ENCODE measurements at regions not wholly inside any gene's neighbourhood (a gene's known extent, or its start where the extent isn't known, plus 50 kb on each side); places are given as distances from the start of the nearest gene placed in this dataset.

DNA sequence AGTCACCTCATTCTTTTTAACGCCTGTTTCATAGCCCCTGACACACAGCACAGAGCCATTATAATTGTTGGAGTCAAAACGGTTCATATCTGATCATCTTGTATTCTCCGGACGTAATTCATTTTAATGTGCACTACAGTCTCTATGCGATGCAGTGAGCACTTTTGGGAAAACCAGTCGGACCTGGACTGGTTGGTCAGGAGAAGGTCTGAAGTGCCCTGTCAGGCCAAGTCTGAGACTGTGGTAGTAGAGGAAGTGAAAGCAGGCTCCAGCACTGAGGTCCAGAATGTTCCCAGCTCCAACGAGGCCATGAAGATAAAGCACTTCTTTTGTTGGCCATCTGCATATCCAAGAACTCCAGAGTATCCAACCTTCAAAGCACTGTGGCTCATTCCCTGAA lies 117.1 kb upstream of the NCOR2 start:
- CTCF ChIA-PET, result no interaction called here
- H3K27me3 ChIP-seq (ENCODE audit: control insufficient read depth, insufficient read depth, low read length), result no peaks in the 10 kb centered on the region
- POLR2A ChIA-PET, result no interaction called here
- DNase-seq (ENCODE audit: low read depth, low spot score), result no peak
- H3K4me3 ChIP-seq (ENCODE audit: low read depth in 2 of 2, low read length in 2 of 2), result peak overlapping the region; percentile 20 to 51
- no TSS peak for BruUV-seq (replicated peaks)
- H3K36me3 ChIP-seq (ENCODE audit: control insufficient read depth, insufficient read depth, low read length), result no peaks in the 10 kb centered on the region
- no peaks in the 10 kb centered on the region for H3K9me3 ChIP-seq (ENCODE audit: control insufficient read depth, insufficient read depth, low read depth, low read length)
- peak overlapping the region; percentile 98 for H3K27ac ChIP-seq (ENCODE audit: low read length)
- in situ Hi-C loops (cut with HindIII; ENCODE audit: low pct_unique_long_range_greater_than_20kb, low sequenced_read_pairs) (no loop called here), intact Hi-C loops (cut with micrococcal nuclease; ENCODE audit: unreplicated experiment) (loop anchor here (5.0 to 10.0 kb wide), 4 partner anchors 38 to 300 kb away; partner anchors contain the start of gene NCOR2)
- H3K4me1 ChIP-seq (ENCODE audit: control insufficient read depth, insufficient read depth, low read length), result peaks cover 88% of the 10 kb centered on the region
- TF ChIP-seq TCF7L2 (IDR thresholded peaks at IDR 0.05; ENCODE audit: low read depth, low read length) (no peak), SIN3A (IDR thresholded peaks at IDR 0.05; ENCODE audit: borderline replicate concordance, insufficient read depth, low read depth, low read length) (no peak), POLR2AphosphoS5 (IDR thresholded peaks at IDR 0.05; ENCODE audit: low read depth, low read length) (no peak)
- TF ChIP-seq, protein P1, sequence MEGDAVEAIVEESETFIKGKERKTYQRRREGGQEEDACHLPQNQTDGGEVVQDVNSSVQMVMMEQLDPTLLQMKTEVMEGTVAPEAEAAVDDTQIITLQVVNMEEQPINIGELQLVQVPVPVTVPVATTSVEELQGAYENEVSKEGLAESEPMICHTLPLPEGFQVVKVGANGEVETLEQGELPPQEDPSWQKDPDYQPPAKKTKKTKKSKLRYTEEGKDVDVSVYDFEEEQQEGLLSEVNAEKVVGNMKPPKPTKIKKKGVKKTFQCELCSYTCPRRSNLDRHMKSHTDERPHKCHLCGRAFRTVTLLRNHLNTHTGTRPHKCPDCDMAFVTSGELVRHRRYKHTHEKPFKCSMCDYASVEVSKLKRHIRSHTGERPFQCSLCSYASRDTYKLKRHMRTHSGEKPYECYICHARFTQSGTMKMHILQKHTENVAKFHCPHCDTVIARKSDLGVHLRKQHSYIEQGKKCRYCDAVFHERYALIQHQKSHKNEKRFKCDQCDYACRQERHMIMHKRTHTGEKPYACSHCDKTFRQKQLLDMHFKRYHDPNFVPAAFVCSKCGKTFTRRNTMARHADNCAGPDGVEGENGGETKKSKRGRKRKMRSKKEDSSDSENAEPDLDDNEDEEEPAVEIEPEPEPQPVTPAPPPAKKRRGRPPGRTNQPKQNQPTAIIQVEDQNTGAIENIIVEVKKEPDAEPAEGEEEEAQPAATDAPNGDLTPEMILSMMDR (IDR thresholded peaks at IDR 0.05), result no peak
- TF ChIP-seq, protein P2, sequence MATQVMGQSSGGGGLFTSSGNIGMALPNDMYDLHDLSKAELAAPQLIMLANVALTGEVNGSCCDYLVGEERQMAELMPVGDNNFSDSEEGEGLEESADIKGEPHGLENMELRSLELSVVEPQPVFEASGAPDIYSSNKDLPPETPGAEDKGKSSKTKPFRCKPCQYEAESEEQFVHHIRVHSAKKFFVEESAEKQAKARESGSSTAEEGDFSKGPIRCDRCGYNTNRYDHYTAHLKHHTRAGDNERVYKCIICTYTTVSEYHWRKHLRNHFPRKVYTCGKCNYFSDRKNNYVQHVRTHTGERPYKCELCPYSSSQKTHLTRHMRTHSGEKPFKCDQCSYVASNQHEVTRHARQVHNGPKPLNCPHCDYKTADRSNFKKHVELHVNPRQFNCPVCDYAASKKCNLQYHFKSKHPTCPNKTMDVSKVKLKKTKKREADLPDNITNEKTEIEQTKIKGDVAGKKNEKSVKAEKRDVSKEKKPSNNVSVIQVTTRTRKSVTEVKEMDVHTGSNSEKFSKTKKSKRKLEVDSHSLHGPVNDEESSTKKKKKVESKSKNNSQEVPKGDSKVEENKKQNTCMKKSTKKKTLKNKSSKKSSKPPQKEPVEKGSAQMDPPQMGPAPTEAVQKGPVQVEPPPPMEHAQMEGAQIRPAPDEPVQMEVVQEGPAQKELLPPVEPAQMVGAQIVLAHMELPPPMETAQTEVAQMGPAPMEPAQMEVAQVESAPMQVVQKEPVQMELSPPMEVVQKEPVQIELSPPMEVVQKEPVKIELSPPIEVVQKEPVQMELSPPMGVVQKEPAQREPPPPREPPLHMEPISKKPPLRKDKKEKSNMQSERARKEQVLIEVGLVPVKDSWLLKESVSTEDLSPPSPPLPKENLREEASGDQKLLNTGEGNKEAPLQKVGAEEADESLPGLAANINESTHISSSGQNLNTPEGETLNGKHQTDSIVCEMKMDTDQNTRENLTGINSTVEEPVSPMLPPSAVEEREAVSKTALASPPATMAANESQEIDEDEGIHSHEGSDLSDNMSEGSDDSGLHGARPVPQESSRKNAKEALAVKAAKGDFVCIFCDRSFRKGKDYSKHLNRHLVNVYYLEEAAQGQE (IDR thresholded peaks at IDR 0.05; ENCODE audit: insufficient read depth in 1 of 2, low read depth in 2 of 2, low read length in 1 of 2), result no peak
- peak; percentile 0; the same call in 1 of the 2 replicates for ATAC-seq

DNA sequence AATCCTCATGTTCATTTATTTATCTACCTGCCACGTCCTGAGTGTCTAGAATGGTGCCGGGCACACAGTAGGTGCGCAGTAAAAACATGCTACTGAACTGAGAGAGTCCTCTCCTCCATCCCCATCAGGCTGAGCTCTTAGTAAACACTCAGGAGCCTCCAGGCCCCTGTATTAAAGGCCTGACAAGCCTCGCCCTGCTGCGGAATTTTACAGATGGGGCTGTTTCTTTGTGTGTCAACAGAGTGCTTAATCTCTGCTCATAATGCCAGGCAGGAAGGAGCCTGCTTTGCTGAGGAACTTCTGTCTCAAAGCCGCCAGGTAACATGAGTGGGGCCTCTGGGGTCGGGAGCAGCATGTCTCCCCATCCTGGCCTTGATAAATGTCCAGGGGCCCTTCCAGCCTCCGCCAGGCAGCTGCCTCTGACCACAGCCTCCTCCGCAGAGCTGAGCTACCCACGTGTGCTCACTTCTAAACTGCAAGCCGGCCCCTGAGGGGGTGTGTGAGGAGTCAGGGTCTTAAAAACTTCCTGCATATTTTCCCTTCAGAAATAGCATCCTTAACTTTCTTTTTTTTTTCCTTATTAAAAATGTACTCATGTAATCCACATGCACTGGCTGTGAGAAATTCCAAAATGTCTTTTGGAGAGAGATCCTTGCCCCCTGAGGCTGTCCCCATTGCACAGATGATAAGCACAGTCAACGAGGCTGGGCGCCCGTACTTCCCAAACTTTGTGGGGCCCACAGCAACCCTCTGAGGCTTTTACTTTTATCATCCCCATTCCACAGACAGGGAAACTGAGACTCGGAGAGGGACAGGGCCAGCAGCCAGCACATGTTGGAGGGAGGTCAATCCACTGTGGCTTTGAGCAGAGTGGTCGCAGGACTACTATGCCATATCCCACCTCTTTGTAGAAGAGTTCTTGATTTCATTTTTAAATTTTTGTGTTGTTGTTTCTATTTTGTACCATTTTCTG lies 116.0 kb upstream of the NCOR2 start:
- Histone ChIP-seq H3K9me3 (ENCODE audit: control insufficient read depth, insufficient read depth, low read depth, low read length) (no peaks in the 10 kb centered on the region), H3K4me1 (ENCODE audit: control insufficient read depth, insufficient read depth, low read length) (peaks cover 93% of the 10 kb centered on the region), H3K27me3 (ENCODE audit: control insufficient read depth, insufficient read depth, low read length) (no peaks in the 10 kb centered on the region), H3K4me3 (ENCODE audit: low read depth in 2 of 2, low read length in 2 of 2) (no peak overlapping the region), H3K27ac (ENCODE audit: low read length) (peak overlapping the region; percentile 98), H3K36me3 (ENCODE audit: control insufficient read depth, insufficient read depth, low read length) (no peaks in the 10 kb centered on the region)
- TF ChIP-seq TCF7L2 (IDR thresholded peaks at IDR 0.05; ENCODE audit: low read depth, low read length), result peak; percentile 55
- TF ChIP-seq SIN3A (IDR thresholded peaks at IDR 0.05; ENCODE audit: borderline replicate concordance, insufficient read depth, low read depth, low read length), result no peak
- in situ Hi-C loops (cut with HindIII; ENCODE audit: low pct_unique_long_range_greater_than_20kb, low sequenced_read_pairs) (no loop called here), intact Hi-C loops (cut with micrococcal nuclease; ENCODE audit: unreplicated experiment) (loop anchor here (5.0 to 10.0 kb wide), 4 partner anchors 39 to 299 kb away; partner anchors contain the start of gene NCOR2)
- DNase-seq (ENCODE audit: low read depth, low spot score) (no peak), ATAC-seq (no peak)
- POLR2A ChIA-PET, result interaction anchor here (0.6 kb wide), 1 partner anchor 479 kb away, joined by 3 read pairs; no protein-coding TSS in a partner anchor
- BruUV-seq (replicated peaks), result no TSS peak
- CTCF ChIA-PET, result interaction anchor here (0.6 kb wide), 1 partner anchor 9 kb away, joined by 7 read pairs; no protein-coding TSS in a partner anchor

Data from Panc1 (cell line).